ENCODE measurements at regions not wholly inside any gene's neighbourhood (a gene's known extent, or its start where the extent isn't known, plus 50 kb on each side); places are given as distances from the start of the nearest gene placed in this dataset.
A peak's percentile ranks its signal among the peaks of the same experiment; 100 is the strongest.

DNA sequence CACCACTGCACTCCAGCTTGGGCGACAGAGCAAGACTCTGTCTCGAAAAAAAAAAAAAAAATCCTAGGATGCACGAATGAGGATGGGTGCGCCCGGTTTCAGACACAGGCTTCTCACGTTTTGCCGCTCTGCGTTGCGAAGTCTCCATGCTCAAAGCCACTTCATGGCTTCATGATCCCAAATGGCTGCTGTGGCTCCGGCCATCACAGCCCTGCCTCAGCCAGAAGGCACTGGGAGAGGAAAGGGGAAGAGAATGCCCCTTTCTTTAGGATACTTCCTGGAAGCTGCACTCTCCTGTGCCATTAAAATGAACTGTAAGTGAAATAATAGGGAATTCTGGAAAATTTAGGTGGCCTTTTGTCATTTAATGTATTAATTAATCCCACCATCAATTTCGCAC is 116.4 kb upstream of the ANO1 start:
- Histone ChIP-seq H3K4me3 (ENCODE audit: low read length) (no peak overlapping the region), H3K27me3 (ENCODE audit: control insufficient read depth, insufficient read depth) (no peaks in the 10 kb centered on the region), H3K27ac (ENCODE audit: low read length) (no peak overlapping the region), H3K4me1 (ENCODE audit: control insufficient read depth, insufficient read depth, low read length) (no peaks in the 10 kb centered on the region), H3K9me3 (ENCODE audit: control insufficient read depth, low read length) (peaks cover 2% of the 10 kb centered on the region)
- intact Hi-C loops (cut with DNase I): no loop called here
- DNase-seq: no peak
- ATAC-seq: no peak
- WGBS: 97% methylated on average over 11 of the region's 11 CpGs

DNA sequence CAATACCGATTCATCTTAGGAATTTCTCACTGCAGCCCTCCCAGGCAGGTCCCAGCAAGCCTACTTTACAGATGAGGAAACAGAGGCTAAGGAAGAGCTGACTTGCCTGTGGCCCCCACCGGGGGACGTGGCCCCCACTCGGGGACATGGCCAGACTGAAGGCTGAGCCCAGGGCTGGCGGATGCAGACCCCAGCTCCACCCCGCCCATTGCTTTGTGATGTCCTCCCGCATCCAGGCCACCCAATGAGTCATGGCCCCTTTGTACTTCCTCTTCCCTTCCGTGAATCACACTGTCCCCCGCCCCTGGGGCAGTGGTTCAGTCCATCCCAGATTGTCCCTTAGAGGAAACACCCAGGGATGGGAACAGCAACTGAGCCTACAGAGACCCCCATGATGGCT is 116.0 kb upstream of the ANO1 start:
- Histone ChIP-seq H3K4me3 (ENCODE audit: low read length) (no peak overlapping the region), H3K9me3 (ENCODE audit: control insufficient read depth, low read length) (peaks cover 2% of the 10 kb centered on the region), H3K4me1 (ENCODE audit: control insufficient read depth, insufficient read depth, low read length) (no peaks in the 10 kb centered on the region), H3K27ac (ENCODE audit: low read length) (no peak overlapping the region), H3K27me3 (ENCODE audit: control insufficient read depth, insufficient read depth) (no peaks in the 10 kb centered on the region)
- WGBS: 60% methylated on average over 9 of the region's 9 CpGs
- DNase-seq (peak in 1 of 3 donors; percentile 54), ATAC-seq (peak in 1 of 2 donors; percentile 74)
- intact Hi-C loops (cut with DNase I): no loop called here

DNA sequence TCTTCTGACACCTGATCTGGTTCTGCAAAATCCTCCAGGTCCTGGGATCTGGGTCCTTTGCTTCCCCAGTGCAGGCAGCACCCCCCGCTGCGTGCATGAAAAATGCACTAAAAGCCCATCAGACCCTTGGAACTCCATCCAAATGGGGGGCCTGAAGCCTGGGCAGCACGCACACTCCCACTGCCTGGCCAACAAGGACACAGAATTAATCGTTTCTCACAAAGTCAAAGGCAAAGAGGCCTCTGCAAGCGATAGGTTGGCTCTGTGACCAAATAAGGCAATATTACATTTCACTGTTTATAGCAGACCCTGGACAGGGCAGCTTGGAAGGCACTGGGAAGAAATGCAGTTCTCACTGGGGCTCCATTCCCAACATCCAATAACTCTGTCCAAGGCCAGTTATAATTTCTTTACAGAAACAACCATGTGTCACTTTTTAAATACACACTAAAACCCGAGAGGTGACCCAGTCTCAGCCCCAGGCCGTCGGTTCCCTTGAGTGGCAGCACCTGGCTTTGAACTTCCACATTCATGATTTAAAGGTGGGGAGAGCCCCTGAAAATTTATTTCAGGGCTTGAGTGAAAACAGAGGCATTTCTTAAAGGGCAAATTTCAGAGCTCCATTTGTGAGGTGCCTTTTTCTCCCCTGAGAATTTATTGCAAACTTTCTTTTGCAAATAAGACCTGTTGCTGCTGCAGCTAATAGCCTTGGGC is 114.4 kb upstream of the ANO1 start:
- H3K9me3 ChIP-seq (ENCODE audit: control insufficient read depth, low read length): no peaks in the 10 kb centered on the region
- H3K27ac ChIP-seq (ENCODE audit: low read length): no peak overlapping the region
- 68% methylated on average over 8 of the region's 8 CpGs for whole genome bisulfite sequencing
- no peak overlapping the region for H3K4me3 ChIP-seq (ENCODE audit: low read length)
- H3K27me3 ChIP-seq (ENCODE audit: control insufficient read depth, insufficient read depth): no peaks in the 10 kb centered on the region
- DNase-seq (no peak), ATAC-seq (no peak)
- intact Hi-C loops (cut with DNase I): no loop called here
- no peaks in the 10 kb centered on the region for H3K4me1 ChIP-seq (ENCODE audit: control insufficient read depth, insufficient read depth, low read length)

DNA sequence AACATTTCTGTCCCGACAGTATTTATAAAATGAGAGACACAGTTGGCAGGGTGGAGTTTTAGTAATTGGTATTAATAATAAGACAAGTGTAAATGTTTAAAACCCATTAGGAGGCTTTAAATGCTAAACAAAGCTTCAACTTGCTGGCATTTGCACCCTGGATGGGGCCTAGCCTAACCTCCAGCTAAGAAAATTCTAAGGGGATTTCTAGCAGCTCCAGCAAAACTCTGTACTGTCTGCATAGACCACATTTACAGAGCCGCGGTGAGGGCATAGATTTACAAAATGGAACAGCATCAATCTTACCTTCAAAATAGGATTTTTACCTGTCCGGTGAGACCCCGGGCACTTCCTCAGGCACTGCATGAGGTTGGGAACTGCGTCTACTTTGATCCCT is 113.9 kb upstream of the ANO1 start:
- intact Hi-C loops (cut with DNase I): no loop called here
- 93% methylated on average over 6 of the region's 6 CpGs for WGBS
- Histone ChIP-seq H3K4me1 (ENCODE audit: control insufficient read depth, insufficient read depth, low read length) (no peaks in the 10 kb centered on the region), H3K9me3 (ENCODE audit: control insufficient read depth, low read length) (no peaks in the 10 kb centered on the region), H3K27ac (ENCODE audit: low read length) (no peak overlapping the region), H3K27me3 (ENCODE audit: control insufficient read depth, insufficient read depth) (no peaks in the 10 kb centered on the region), H3K4me3 (ENCODE audit: low read length) (no peak overlapping the region)
- DNase-seq (no peak), ATAC-seq (no peak)

DNA sequence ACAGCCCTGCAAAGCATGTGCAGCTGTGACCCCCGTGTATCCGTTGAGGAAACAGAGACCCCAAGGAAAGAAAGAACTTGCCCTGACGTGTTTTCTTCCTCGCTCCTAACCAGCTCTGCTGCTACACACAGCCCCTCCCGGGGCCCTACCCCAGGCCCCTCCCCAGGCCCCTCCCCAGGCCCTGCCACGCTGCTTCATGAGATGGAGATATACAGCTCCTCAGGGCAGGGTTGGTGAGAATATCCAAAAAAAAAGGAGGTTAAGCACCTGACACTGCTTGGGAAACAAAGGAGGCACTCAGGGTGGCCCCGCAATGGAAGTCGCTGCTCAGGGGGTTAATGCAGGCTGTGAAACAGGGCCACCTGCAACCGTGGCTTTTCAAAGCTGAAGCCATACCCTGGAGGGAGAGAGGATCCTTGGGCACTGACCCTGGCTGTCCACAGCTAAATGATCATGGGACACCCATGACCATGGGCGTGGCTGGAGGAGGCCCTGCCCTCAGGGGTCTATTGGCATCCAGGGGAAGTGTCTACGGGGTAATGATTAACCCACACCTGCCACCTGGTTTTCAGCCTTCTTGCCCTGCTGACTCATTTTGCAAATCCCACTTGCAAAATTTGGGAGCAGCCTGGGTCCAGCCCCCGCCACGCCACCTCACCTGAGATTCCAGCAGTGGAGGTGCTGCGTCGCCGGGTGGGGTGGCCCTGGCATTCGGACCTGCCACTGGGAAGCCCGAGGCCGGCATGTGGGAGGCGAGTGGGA is 112.1 kb upstream of the ANO1 start:
- intact Hi-C loops (cut with DNase I): no loop called here
- no peaks in the 10 kb centered on the region for H3K9me3 ChIP-seq (ENCODE audit: control insufficient read depth, low read length)
- WGBS: 84% methylated on average over 20 of the region's 20 CpGs
- H3K4me1 ChIP-seq (ENCODE audit: control insufficient read depth, insufficient read depth, low read length): no peaks in the 10 kb centered on the region
- peak in 1 of 3 donors; percentile 56 for DNase-seq
- H3K27me3 ChIP-seq (ENCODE audit: control insufficient read depth, insufficient read depth): no peaks in the 10 kb centered on the region
- H3K27ac ChIP-seq (ENCODE audit: low read length): no peak overlapping the region
- no peak overlapping the region for H3K4me3 ChIP-seq (ENCODE audit: low read length)
- ATAC-seq: no peak

DNA sequence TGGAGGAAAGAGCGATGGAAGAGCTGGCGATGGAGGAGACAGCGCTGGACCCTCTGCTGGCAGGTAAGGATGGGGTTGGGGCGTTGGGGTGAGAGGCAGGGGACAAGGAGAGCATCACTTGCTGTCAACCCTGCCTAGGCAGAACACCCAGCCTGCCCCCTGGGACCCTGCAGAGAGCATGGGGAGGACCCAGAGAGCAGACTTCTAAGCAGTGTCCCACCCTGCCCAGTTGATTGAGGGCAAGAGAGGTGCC is 111.6 kb upstream of the ANO1 start:
- H3K9me3 ChIP-seq (ENCODE audit: control insufficient read depth, low read length): no peaks in the 10 kb centered on the region
- WGBS: 94% methylated on average over 4 of the region's 4 CpGs
- ATAC-seq: no peak
- H3K4me3 ChIP-seq (ENCODE audit: low read length): no peak overlapping the region
- H3K4me1 ChIP-seq (ENCODE audit: control insufficient read depth, insufficient read depth, low read length): no peaks in the 10 kb centered on the region
- no peaks in the 10 kb centered on the region for H3K27me3 ChIP-seq (ENCODE audit: control insufficient read depth, insufficient read depth)
- no peak for DNase-seq
- no peak overlapping the region for H3K27ac ChIP-seq (ENCODE audit: low read length)
- intact Hi-C loops (cut with DNase I): no loop called here

DNA sequence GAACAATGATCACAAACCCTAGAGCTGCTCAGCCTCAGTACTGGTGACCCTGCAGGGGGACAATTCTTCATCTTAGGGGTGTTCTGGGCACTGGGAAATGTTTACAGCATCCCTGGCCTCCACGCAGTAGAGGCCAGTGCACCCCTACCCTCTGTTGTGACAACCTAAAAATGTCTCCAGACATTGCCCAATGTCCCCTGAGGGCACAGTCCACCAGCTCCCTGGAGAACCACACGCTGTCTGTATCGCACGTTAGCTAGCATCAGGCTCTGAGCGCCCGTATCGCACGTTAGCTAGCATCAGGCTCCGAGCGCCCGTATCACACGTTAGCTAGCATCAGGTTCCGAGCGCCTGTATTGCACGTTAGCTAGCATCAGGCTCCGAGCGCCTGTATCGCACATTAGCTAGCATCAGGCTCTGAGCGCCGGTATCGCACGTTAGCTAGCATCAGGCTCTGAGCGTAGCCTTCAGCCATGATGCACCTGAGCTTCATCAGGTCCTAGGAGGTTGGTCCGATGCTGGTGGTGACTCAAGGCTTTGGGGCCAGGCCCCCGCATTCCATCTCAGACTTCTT is 111.1 kb upstream of the ANO1 start:
- Histone ChIP-seq H3K27ac (ENCODE audit: low read length) (no peak overlapping the region), H3K4me1 (ENCODE audit: control insufficient read depth, insufficient read depth, low read length) (no peaks in the 10 kb centered on the region), H3K27me3 (ENCODE audit: control insufficient read depth, insufficient read depth) (no peaks in the 10 kb centered on the region), H3K9me3 (ENCODE audit: control insufficient read depth, low read length) (no peaks in the 10 kb centered on the region), H3K4me3 (ENCODE audit: low read length) (no peak overlapping the region)
- intact Hi-C loops (cut with DNase I): no loop called here
- WGBS: 95% methylated on average over 25 of the region's 25 CpGs
- DNase-seq (no peak), ATAC-seq (no peak)

DNA sequence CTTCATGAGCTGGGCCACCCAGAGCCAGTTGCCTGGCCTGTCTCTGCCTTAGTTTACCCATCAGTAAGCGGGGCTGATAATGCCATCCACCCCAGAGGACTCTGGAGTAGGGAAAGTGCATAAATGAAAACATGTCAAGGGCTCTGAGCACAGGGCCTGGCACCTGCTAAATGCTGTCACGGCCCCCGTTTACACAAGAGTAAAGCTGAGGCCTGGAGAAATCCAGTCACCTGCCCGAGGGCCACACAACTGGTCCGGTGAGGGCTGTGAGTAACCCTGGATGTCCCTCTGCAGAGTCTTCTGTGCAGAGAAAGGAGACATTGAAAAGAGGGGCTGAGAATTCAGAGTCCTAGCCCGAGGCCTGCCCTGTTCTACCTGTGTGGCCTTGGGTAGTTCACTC is 110.6 kb upstream of the ANO1 start:
- WGBS: 94% methylated on average over 6 of the region's 6 CpGs
- H3K27me3 ChIP-seq (ENCODE audit: control insufficient read depth, insufficient read depth): no peaks in the 10 kb centered on the region
- no peaks in the 10 kb centered on the region for H3K9me3 ChIP-seq (ENCODE audit: control insufficient read depth, low read length)
- no peak for ATAC-seq
- DNase-seq: no peak
- H3K27ac ChIP-seq (ENCODE audit: low read length): peak overlapping the region; percentile 45
- intact Hi-C loops (cut with DNase I): no loop called here
- H3K4me3 ChIP-seq (ENCODE audit: low read length): no peak overlapping the region
- H3K4me1 ChIP-seq (ENCODE audit: control insufficient read depth, insufficient read depth, low read length): no peaks in the 10 kb centered on the region

DNA sequence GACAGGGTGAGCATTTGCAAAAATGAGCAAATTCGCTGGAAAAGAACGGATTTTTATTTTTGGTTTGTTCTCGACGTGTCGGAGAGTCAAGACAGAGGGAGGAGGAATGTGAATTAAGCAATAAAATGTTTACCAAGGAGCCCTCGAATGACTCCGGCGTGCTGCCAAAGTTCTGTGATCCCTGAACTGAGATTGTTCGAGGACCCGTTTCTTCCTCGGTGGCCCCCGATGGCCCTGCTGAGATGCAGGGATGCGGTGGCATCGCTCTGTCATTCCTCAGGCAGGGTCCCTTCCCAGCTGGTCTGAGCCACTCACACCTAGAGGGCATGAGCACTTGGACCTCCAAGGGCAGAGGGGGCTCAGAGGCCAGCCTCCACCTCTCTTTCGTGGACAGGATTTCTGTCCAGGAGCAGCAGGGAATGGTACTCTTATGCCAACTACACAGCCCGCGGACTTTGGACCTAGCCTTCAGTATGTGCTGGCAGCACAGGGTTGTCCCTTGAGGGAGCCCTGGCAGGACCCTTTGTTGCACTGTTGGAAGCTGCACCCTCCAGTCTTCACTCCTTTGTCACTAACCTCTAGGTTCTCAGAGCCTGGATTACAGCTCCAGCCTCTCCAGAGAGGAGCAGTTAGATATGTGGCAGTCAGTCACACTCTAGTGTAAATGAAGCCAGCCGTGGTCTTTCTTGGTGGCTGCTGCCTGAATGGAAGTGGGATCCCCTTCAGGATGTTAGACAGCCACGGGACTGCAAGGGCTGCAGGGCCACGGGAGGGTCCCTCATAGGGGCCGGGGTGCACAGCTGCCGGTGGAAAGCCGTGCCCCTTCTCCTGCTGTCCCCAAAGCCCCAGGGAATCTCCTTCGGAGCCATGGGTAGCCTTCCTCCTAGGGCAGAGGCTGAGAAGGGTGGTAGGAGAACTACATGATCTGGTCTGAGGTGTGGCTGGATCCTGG is 109.4 kb upstream of the ANO1 start:
- DNase-seq: peak; percentile 57 to 87 (median 84)
- Histone ChIP-seq H3K4me3 (ENCODE audit: low read length) (no peak overlapping the region), H3K27me3 (ENCODE audit: control insufficient read depth, insufficient read depth) (no peaks in the 10 kb centered on the region), H3K9me3 (ENCODE audit: control insufficient read depth, low read length) (no peaks in the 10 kb centered on the region), H3K27ac (ENCODE audit: low read length) (peak overlapping the region; percentile 45), H3K4me1 (ENCODE audit: control insufficient read depth, insufficient read depth, low read length) (no peaks in the 10 kb centered on the region)
- intact Hi-C loops (cut with DNase I): no loop called here
- 75% methylated on average over 24 of the region's 24 CpGs for WGBS
- peak in 1 of 2 donors; percentile 25 for ATAC-seq

DNA sequence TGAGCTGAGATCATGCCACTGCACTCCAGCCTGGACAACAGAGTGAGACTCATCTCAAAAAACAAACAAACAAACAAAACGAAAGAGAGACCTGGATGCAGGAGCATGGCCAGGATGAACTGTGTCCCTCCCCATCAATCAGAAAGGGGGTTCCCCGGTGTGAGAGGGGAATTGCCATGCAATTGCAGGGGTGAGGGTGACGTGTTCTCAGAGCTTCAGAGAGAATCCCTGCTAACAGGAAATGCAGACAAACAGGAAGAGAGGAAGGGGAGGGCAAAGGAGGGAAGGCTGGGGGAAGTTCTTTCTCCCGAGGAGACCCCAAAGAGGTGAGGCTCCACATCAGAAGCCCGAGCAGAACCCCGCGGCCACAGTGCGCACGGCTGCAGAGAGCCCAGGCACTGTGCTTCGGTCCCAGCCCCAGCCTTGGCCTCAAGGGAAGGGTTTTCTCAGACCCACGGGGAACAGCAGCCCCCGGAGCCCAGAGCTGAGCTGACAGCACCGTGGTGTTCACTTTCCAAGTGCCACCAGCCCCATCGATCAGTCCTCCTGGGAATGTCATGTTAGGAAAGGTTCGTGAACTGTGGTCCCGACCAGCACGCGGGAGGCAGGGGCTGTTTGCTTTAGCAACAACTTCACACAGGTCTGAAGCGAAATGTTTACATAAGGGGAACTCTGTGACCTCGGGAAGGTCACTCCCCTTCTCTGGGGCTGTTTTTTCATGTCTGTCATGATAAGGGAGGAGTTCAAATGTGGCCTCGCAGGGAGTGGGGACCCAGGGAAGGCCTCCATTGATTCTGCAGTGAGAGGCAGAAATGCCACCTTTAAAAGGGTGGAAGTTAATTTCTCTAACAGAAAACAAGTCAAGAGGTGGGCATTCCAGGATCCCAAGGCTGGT is 108.0 kb upstream of the ANO1 start:
- no peak for DNase-seq
- Histone ChIP-seq H3K27ac (ENCODE audit: low read length) (no peak overlapping the region), H3K4me1 (ENCODE audit: control insufficient read depth, insufficient read depth, low read length) (no peaks in the 10 kb centered on the region), H3K4me3 (ENCODE audit: low read length) (no peak overlapping the region), H3K9me3 (ENCODE audit: control insufficient read depth, low read length) (no peaks in the 10 kb centered on the region), H3K27me3 (ENCODE audit: control insufficient read depth, insufficient read depth) (no peaks in the 10 kb centered on the region)
- no peak for ATAC-seq
- intact Hi-C loops (cut with DNase I): no loop called here
- 39% methylated on average over 21 of the region's 21 CpGs for WGBS

Measured in right cardiac atrium (tissue), 5 donors.